ENCODE measurements at regions not wholly inside any gene's neighbourhood (a gene's known extent, or its start where the extent isn't known, plus 50 kb on each side); places are given as distances from the start of the nearest gene placed in this dataset.

DNA sequence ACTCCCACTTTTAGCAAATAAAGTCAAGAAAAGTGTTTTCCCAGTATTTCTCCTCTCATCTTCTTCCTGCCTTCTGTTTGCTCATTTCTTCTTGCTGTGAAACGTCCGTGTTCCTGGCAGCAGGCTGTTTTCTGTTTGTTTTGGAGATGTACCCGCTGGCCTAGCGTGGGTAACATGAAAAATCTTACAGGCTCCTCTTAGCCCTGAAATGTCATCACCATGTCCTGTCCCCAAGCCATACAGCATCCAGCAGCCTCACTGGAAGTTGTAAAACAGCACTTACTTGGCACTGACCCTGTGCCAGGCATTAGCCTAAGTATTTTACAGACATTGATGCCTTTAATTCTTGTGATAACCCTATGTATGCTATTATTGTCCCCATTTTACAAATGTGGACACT is 371.1 kb downstream of the FOXA2 start:
- POLR2A ChIA-PET, result no interaction called here

DNA sequence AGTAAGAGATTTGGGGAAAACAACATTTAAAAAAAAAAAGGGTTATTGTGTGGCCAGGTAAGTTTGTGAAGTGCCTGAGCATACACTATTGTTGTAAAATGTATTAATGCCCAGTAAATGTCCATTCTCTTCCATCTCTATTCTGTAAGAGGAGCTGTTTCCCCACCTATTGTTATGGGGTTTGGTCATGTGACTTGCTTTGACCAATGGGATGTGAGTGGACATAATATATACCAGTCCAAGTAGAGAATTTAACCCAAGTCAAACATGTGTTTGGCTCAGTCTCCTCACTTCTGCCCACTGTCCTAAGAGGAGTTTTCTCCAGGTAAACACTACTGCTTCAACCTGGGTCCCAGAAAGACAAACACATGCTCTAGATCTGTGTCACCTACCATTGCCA is 377.1 kb downstream of the FOXA2 start:
- no TSS peak for BruUV-seq (replicated peaks)
- TF ChIP-seq, protein P1, sequence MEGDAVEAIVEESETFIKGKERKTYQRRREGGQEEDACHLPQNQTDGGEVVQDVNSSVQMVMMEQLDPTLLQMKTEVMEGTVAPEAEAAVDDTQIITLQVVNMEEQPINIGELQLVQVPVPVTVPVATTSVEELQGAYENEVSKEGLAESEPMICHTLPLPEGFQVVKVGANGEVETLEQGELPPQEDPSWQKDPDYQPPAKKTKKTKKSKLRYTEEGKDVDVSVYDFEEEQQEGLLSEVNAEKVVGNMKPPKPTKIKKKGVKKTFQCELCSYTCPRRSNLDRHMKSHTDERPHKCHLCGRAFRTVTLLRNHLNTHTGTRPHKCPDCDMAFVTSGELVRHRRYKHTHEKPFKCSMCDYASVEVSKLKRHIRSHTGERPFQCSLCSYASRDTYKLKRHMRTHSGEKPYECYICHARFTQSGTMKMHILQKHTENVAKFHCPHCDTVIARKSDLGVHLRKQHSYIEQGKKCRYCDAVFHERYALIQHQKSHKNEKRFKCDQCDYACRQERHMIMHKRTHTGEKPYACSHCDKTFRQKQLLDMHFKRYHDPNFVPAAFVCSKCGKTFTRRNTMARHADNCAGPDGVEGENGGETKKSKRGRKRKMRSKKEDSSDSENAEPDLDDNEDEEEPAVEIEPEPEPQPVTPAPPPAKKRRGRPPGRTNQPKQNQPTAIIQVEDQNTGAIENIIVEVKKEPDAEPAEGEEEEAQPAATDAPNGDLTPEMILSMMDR (IDR thresholded peaks at IDR 0.05; ENCODE audit: insufficient read depth in 1 of 2, low read depth in 1 of 2, low read length in 1 of 2, severe bottlenecking in 1 of 2, unreplicated experiment in 1 of 2), result no peak
- Mint-ChIP-seq H3K4me1 (ENCODE audit: low read depth, unreplicated experiment) (no peaks in the 10 kb centered on the region), H3K36me3 (ENCODE audit: insufficient read depth, unreplicated experiment) (no peaks in the 10 kb centered on the region), H3K27me3 (ENCODE audit: insufficient read depth, unreplicated experiment) (peaks cover 11% of the 10 kb centered on the region), H3K9me3 (ENCODE audit: unreplicated experiment) (no peaks in the 10 kb centered on the region), H3K4me3 (ENCODE audit: unreplicated experiment) (no peak overlapping the region), H3K27ac (ENCODE audit: unreplicated experiment) (no peak overlapping the region)
- Histone ChIP-seq H3K36me3 (ENCODE audit: control insufficient read depth, insufficient read depth, low read length) (no peaks in the 10 kb centered on the region), H3K4me3 (ENCODE audit: low read depth, low read length) (no peak overlapping the region), H3K9me3 (no peaks in the 10 kb centered on the region), H3K4me1 (no peaks in the 10 kb centered on the region), H3K27me3 (replicated peaks; ENCODE audit: control insufficient read depth, insufficient read depth, low read length) (no peaks in the 10 kb centered on the region)
- DNase-seq, result peak in 1 of 2 experiments; percentile 4
- POLR2A ChIA-PET, result no interaction called here
- CTCF ChIA-PET, result no interaction called here
- intact Hi-C loops (cut with micrococcal nuclease; ENCODE audit: unreplicated experiment), result no loop called here

More for the DNA sequence above, 371.1 kb downstream of the FOXA2 start:
- no peaks in the 10 kb centered on the region for H3K9me3 Mint-ChIP-seq (ENCODE audit: unreplicated experiment)
- H3K27me3 ChIP-seq (replicated peaks; ENCODE audit: control insufficient read depth, insufficient read depth, low read length), result no peaks in the 10 kb centered on the region; the same call in 1 of the 2 replicates
- TF ChIP-seq, protein P1 (IDR thresholded peaks at IDR 0.05; ENCODE audit: insufficient read depth in 1 of 2, low read depth in 1 of 2, low read length in 1 of 2, severe bottlenecking in 1 of 2, unreplicated experiment in 1 of 2), result no peak
- no TSS peak for BruUV-seq (replicated peaks)
- H3K36me3 Mint-ChIP-seq (ENCODE audit: insufficient read depth, unreplicated experiment), result no peaks in the 10 kb centered on the region
- H3K27ac Mint-ChIP-seq (ENCODE audit: unreplicated experiment), result no peak overlapping the region
- CTCF ChIA-PET, result no interaction called here
- H3K9me3 ChIP-seq, result no peaks in the 10 kb centered on the region
- no peaks in the 10 kb centered on the region for H3K4me1 ChIP-seq
- H3K4me3 Mint-ChIP-seq (ENCODE audit: unreplicated experiment), result no peak overlapping the region
- peaks cover 25% of the 10 kb centered on the region for H3K27me3 Mint-ChIP-seq (ENCODE audit: insufficient read depth, unreplicated experiment)
- no peaks in the 10 kb centered on the region for H3K36me3 ChIP-seq (ENCODE audit: control insufficient read depth, insufficient read depth, low read length)
- no peaks in the 10 kb centered on the region for H3K4me1 Mint-ChIP-seq (ENCODE audit: low read depth, unreplicated experiment)
- intact Hi-C loops (cut with micrococcal nuclease; ENCODE audit: unreplicated experiment), result no loop called here
- H3K4me3 ChIP-seq (ENCODE audit: low read depth, low read length), result no peak overlapping the region
- no peak for DNase-seq

DNA sequence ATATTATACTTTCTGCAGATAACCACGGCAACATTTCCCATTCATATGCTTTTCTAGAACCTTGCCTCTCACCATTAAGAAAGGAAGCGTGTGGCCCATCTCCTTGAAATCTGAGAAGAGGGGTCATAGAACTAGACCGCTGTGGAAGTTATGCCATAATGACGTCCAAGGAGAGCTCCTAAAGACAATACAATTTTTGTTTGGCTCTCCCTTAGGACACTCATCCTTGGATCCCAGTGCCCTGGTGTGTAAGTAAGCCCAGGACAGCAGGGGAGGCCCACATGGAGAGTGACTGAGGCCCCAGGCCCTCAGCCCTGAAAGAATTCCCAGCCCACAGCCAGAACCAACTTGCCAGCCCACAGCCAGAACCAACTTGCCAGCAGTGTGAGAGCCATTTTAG is 379.6 kb downstream of the FOXA2 start:
- ChIA-PET CTCF (no interaction called here), POLR2A (no interaction called here)
- no peaks in the 10 kb centered on the region for H3K4me1 ChIP-seq
- DNase-seq, result no peak
- no peak overlapping the region for H3K27ac Mint-ChIP-seq (ENCODE audit: unreplicated experiment)
- intact Hi-C loops (cut with micrococcal nuclease; ENCODE audit: unreplicated experiment), result no loop called here
- no peaks in the 10 kb centered on the region for H3K36me3 ChIP-seq (ENCODE audit: control insufficient read depth, insufficient read depth, low read length)
- no peaks in the 10 kb centered on the region for H3K27me3 ChIP-seq (replicated peaks; ENCODE audit: control insufficient read depth, insufficient read depth, low read length)
- H3K9me3 ChIP-seq, result no peaks in the 10 kb centered on the region
- H3K9me3 Mint-ChIP-seq (ENCODE audit: unreplicated experiment), result no peaks in the 10 kb centered on the region
- no peaks in the 10 kb centered on the region for H3K4me1 Mint-ChIP-seq (ENCODE audit: low read depth, unreplicated experiment)
- no peak overlapping the region for H3K4me3 Mint-ChIP-seq (ENCODE audit: unreplicated experiment)
- H3K36me3 Mint-ChIP-seq (ENCODE audit: insufficient read depth, unreplicated experiment), result no peaks in the 10 kb centered on the region
- peaks cover 4% of the 10 kb centered on the region for H3K27me3 Mint-ChIP-seq (ENCODE audit: insufficient read depth, unreplicated experiment)
- TF ChIP-seq, protein P1 (IDR thresholded peaks at IDR 0.05; ENCODE audit: insufficient read depth in 1 of 2, low read depth in 1 of 2, low read length in 1 of 2, severe bottlenecking in 1 of 2, unreplicated experiment in 1 of 2), result no peak
- no peak overlapping the region for H3K4me3 ChIP-seq (ENCODE audit: low read depth, low read length)
- BruUV-seq (replicated peaks), result no TSS peak

Measured in Caco-2 (cell line).